Tibial artery (tissue), 4 donors: ENCODE measurements at regions not wholly inside any gene's neighbourhood (a gene's known extent, or its start where the extent isn't known, plus 50 kb on each side); places are given as distances from the start of the nearest gene placed in this dataset.

Experiments
- DNase-seq, 2 donors: peaks; one replicate each; pipeline ENCODE4 v3.0.0-alpha.2; 2019
- H3K27ac ChIP-seq, 2 donors: fragments of 200-600 bp; sonication (generic) in 1 of 2; 1 replicate in 1 of 2; 2 replicates in 1 of 2; pipeline ENCODE4 v1.5.1; 2018 to 2019; ENCODE audit warnings: mild to moderate bottlenecking in 1 of 2
- H3K27me3 ChIP-seq, 2 donors: fragments of 200-600 bp; sonication (generic) in 1 of 2; one replicate each; pipeline versions ENCODE4 v1.5.1 to v1.6.0; 2016 to 2019
- H3K36me3 ChIP-seq, 3 donors: fragments of 200-600 bp; sonication (generic) in 2 of 3; one replicate each; pipeline ENCODE4 v1.5.1; 2016 to 2019; ENCODE audit warnings: mild to moderate bottlenecking in 2 of 3
- H3K4me1 ChIP-seq, 4 donors: fragments of 200-600 bp; sonication (generic) in 2 of 4; 1 replicate in 3 of 4; 2 replicates in 1 of 4; pipeline ENCODE4 v1.5.1; 2016 to 2019
- H3K4me3 ChIP-seq, 2 donors: fragments of 200-600 bp; sonication (generic) in 1 of 2; 1 replicate in 1 of 2; 2 replicates in 1 of 2; pipeline ENCODE4 v1.5.1; 2018 to 2019; ENCODE audit warnings: mild to moderate bottlenecking in 2 of 2
- H3K9me3 ChIP-seq, 3 donors: fragments of 200-600 bp; sonication (generic) in 1 of 3; one replicate each; pipeline ENCODE4 v1.5.1; 2016 to 2019
- intact Hi-C: fragments of 100-400 bp; cut with DNase I; formaldehyde crosslinking; loops from one replicate; pipeline ENCODE4 v1.15.0; 2023; ENCODE audit warnings: low total_unique reads
- TF ChIP-seq, protein P1 (sequence below), 2 experiments: fragments of 200-600 bp in 1 of 2; fragments of 450-650 bp in 1 of 2; IDR thresholded peaks; one replicate each; pipeline ENCODE4 v1.5.1; 2017 to 2019; ENCODE audit warnings: antibody characterized with exemption in 2 of 2, mild to moderate bottlenecking in 1 of 2, moderate library complexity in 1 of 2

GRCh38 chr2:67565262-67565661 lies 168.1 kb downstream of the ETAA1 start:
- Histone ChIP-seq H3K9me3 (no peaks in the 10 kb centered on the region), H3K27ac (no peak overlapping the region), H3K27me3 (no peaks in the 10 kb centered on the region), H3K36me3 (no peaks in the 10 kb centered on the region), H3K4me3 (no peak overlapping the region), H3K4me1 (no peaks in the 10 kb centered on the region)
- no peak for DNase-seq
- intact Hi-C loops = no loop called here
- TF ChIP-seq, protein P1, sequence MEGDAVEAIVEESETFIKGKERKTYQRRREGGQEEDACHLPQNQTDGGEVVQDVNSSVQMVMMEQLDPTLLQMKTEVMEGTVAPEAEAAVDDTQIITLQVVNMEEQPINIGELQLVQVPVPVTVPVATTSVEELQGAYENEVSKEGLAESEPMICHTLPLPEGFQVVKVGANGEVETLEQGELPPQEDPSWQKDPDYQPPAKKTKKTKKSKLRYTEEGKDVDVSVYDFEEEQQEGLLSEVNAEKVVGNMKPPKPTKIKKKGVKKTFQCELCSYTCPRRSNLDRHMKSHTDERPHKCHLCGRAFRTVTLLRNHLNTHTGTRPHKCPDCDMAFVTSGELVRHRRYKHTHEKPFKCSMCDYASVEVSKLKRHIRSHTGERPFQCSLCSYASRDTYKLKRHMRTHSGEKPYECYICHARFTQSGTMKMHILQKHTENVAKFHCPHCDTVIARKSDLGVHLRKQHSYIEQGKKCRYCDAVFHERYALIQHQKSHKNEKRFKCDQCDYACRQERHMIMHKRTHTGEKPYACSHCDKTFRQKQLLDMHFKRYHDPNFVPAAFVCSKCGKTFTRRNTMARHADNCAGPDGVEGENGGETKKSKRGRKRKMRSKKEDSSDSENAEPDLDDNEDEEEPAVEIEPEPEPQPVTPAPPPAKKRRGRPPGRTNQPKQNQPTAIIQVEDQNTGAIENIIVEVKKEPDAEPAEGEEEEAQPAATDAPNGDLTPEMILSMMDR (IDR thresholded peaks at IDR 0.05) = no peak

DNA sequence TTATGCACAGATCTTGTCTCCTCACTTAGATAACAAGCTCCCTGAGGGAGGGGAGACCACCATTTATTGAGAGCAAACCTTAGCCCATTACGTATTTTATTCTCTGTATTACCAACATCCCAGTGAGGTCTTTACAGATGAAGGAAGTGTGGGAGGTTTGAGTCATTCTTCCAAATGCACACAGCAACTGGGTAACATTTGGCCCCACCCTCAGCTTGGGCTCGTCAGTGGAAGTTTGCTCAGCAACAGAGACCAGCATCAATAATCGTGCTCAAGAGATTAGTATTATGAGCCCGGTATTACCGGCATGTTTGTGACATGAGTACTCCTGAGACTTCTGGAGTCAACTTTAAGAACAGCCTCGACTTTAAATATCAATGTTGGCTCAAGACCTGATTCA lies 168.6 kb downstream of the ETAA1 start:
- intact Hi-C loops = no loop called here
- no peaks in the 10 kb centered on the region for H3K27me3 ChIP-seq
- H3K27ac ChIP-seq = no peak overlapping the region
- no peaks in the 10 kb centered on the region for H3K36me3 ChIP-seq
- TF ChIP-seq, protein P1 (IDR thresholded peaks at IDR 0.05) = no peak
- no peaks in the 10 kb centered on the region for H3K9me3 ChIP-seq
- DNase-seq = no peak
- H3K4me1 ChIP-seq = no peaks in the 10 kb centered on the region
- H3K4me3 ChIP-seq = no peak overlapping the region

DNA sequence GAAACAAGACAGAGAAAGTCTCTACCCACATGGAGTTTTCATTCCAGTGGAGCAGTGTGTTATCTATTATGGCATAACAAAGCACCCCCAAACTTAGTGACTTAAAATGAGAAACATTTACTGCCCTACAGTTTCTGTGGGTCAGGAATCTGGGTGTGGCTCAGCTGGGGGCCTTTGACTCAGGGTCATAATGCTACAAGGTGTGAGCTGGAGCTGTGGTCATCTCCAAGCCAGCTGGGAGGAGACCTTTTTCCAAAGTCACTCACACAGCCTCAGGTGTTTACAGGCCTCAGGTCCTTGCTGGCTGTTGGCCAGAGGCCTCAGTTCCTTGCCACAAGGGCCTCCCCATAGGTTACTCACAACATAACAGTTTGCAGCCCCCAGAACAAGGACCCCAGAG lies 169.2 kb downstream of the ETAA1 start:
- TF ChIP-seq, protein P1 (IDR thresholded peaks at IDR 0.05) = no peak
- no peaks in the 10 kb centered on the region for H3K27me3 ChIP-seq
- no peak overlapping the region for H3K4me3 ChIP-seq
- H3K4me1 ChIP-seq = no peaks in the 10 kb centered on the region
- H3K9me3 ChIP-seq = no peaks in the 10 kb centered on the region
- no peak overlapping the region for H3K27ac ChIP-seq
- no peaks in the 10 kb centered on the region for H3K36me3 ChIP-seq
- no peak for DNase-seq
- intact Hi-C loops = no loop called here

GRCh38 chr2:67566958-67567635 lies 170.0 kb downstream of the ETAA1 start:
- Histone ChIP-seq H3K27ac (no peak overlapping the region), H3K9me3 (no peaks in the 10 kb centered on the region), H3K4me1 (no peaks in the 10 kb centered on the region), H3K4me3 (no peak overlapping the region), H3K36me3 (no peaks in the 10 kb centered on the region), H3K27me3 (no peaks in the 10 kb centered on the region)
- intact Hi-C loops = no loop called here
- no peak for DNase-seq
- TF ChIP-seq, protein P1 (IDR thresholded peaks at IDR 0.05) = no peak

- no peaks in the 10 kb centered on the region for H3K27me3 ChIP-seq
- no peaks in the 10 kb centered on the region for H3K36me3 ChIP-seq
- no peak overlapping the region for H3K4me3 ChIP-seq
- no peak overlapping the region for H3K27ac ChIP-seq
- H3K9me3 ChIP-seq = no peaks in the 10 kb centered on the region
- DNase-seq = no peak
- intact Hi-C loops = no loop called here
- TF ChIP-seq, protein P1 (IDR thresholded peaks at IDR 0.05) = no peak
- peaks cover 0 to 2% (median 0%) of the 10 kb centered on the region in 4 donors for H3K4me1 ChIP-seq
Observed at GRCh38 chr2:67567886-67568285, 170.8 kb downstream of the ETAA1 start.

DNA sequence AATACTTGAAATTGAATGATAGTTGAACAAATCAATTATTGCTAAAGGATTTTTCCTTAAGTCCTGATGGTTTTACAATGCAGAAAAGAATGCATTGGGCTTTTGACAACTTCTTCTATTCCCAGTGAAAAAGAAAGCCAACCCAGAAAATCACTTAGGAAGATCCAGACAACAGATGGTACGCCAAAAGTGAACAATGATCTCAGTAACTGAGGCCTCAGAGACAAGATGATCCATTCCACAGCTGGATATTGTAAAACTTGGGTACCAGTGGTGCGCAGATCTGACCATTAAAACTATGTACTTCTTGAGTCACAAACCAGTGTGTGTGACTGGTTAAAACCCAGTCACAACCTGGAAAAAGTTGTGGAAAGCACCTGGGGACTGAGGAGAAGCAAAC lies 173.5 kb downstream of the ETAA1 start:
- Histone ChIP-seq H3K27me3 (no peaks in the 10 kb centered on the region), H3K9me3 (no peaks in the 10 kb centered on the region), H3K36me3 (no peaks in the 10 kb centered on the region), H3K4me3 (no peak overlapping the region), H3K27ac (no peak overlapping the region), H3K4me1 (peaks cover 0 to 7% (median 0%) of the 10 kb centered on the region in 4 donors)
- no peak for DNase-seq
- TF ChIP-seq, protein P1 (IDR thresholded peaks at IDR 0.05) = no peak
- intact Hi-C loops = no loop called here
